ENCODE measurements at regions not wholly inside any gene's neighbourhood (a gene's known extent, or its start where the extent isn't known, plus 50 kb on each side); places are given as distances from the start of the nearest gene placed in this dataset.

- no peaks in the 10 kb centered on the region for H3K36me3 ChIP-seq (ENCODE audit: insufficient read depth)
- H3K4me2 ChIP-seq: no peak overlapping the region
- H4K20me1 ChIP-seq (ENCODE audit: insufficient read depth): no peaks in the 10 kb centered on the region
- no peak for TF ChIP-seq CTCF (conservative IDR thresholded peaks at IDR 0.05; ENCODE audit: low read depth, low read length)
- no peak overlapping the region for H2AFZ ChIP-seq (ENCODE audit: low read depth)
- no peaks in the 10 kb centered on the region for H3K27me3 ChIP-seq (ENCODE audit: insufficient read depth, low read depth)
- H3K79me2 ChIP-seq (ENCODE audit: insufficient read depth, low read depth): no peaks in the 10 kb centered on the region
- H3K9ac ChIP-seq: no peak overlapping the region
- H3K27ac ChIP-seq: no peak overlapping the region
- H3K4me3 ChIP-seq (IDR thresholded peaks at IDR 0.05; ENCODE audit: insufficient read depth, low read depth, low read length): no peak overlapping the region
- no peaks in the 10 kb centered on the region for H3K4me1 ChIP-seq (ENCODE audit: low read depth, poor library complexity, severe bottlenecking)
These were observed 442.6 kb downstream of the GXYLT1 start for GRCh38 chr12:41701943-41702601.

GRCh38 chr12:41700940-41701339 is 443.7 kb downstream of the GXYLT1 start:
- no peaks in the 10 kb centered on the region for H4K20me1 ChIP-seq (ENCODE audit: insufficient read depth)

GRCh38 chr12:41699658-41700057 is 445.0 kb downstream of the GXYLT1 start:
- Histone ChIP-seq H3K9ac (no peak overlapping the region), H2AFZ (ENCODE audit: low read depth) (no peak overlapping the region), H4K20me1 (ENCODE audit: insufficient read depth) (no peaks in the 10 kb centered on the region), H3K4me1 (ENCODE audit: low read depth, poor library complexity, severe bottlenecking) (no peaks in the 10 kb centered on the region), H3K36me3 (ENCODE audit: insufficient read depth) (no peaks in the 10 kb centered on the region), H3K27me3 (ENCODE audit: insufficient read depth, low read depth) (no peaks in the 10 kb centered on the region), H3K4me2 (no peak overlapping the region), H3K4me3 (IDR thresholded peaks at IDR 0.05; ENCODE audit: insufficient read depth, low read depth, low read length) (no peak overlapping the region), H3K27ac (no peak overlapping the region), H3K79me2 (ENCODE audit: insufficient read depth, low read depth) (no peaks in the 10 kb centered on the region)
- TF ChIP-seq CTCF (conservative IDR thresholded peaks at IDR 0.05; ENCODE audit: low read depth, low read length): no peak

More at GRCh38 chr12:41700940-41701339, 443.7 kb downstream of the GXYLT1 start:
- no peaks in the 10 kb centered on the region for H3K79me2 ChIP-seq (ENCODE audit: insufficient read depth, low read depth)
- no peaks in the 10 kb centered on the region for H3K27me3 ChIP-seq (ENCODE audit: insufficient read depth, low read depth)
- no peak overlapping the region for H3K9ac ChIP-seq
- H2AFZ ChIP-seq (ENCODE audit: low read depth): no peak overlapping the region
- no peak for TF ChIP-seq CTCF (conservative IDR thresholded peaks at IDR 0.05; ENCODE audit: low read depth, low read length)
- no peaks in the 10 kb centered on the region for H3K4me1 ChIP-seq (ENCODE audit: low read depth, poor library complexity, severe bottlenecking)
- no peak overlapping the region for H3K4me2 ChIP-seq
- no peak overlapping the region for H3K27ac ChIP-seq
- no peaks in the 10 kb centered on the region for H3K36me3 ChIP-seq (ENCODE audit: insufficient read depth)
- no peak overlapping the region for H3K4me3 ChIP-seq (IDR thresholded peaks at IDR 0.05; ENCODE audit: insufficient read depth, low read depth, low read length)

GRCh38 chr12:41697161-41697560 is 447.5 kb downstream of the GXYLT1 start:
- TF ChIP-seq CTCF (conservative IDR thresholded peaks at IDR 0.05; ENCODE audit: low read depth, low read length): no peak
- Histone ChIP-seq H3K27ac (no peak overlapping the region), H3K36me3 (ENCODE audit: insufficient read depth) (no peaks in the 10 kb centered on the region), H4K20me1 (ENCODE audit: insufficient read depth) (no peaks in the 10 kb centered on the region), H3K27me3 (ENCODE audit: insufficient read depth, low read depth) (no peaks in the 10 kb centered on the region), H3K4me2 (no peak overlapping the region), H3K79me2 (ENCODE audit: insufficient read depth, low read depth) (no peaks in the 10 kb centered on the region), H3K9ac (no peak overlapping the region), H2AFZ (ENCODE audit: low read depth) (no peak overlapping the region), H3K4me3 (IDR thresholded peaks at IDR 0.05; ENCODE audit: insufficient read depth, low read depth, low read length) (no peak overlapping the region), H3K4me1 (ENCODE audit: low read depth, poor library complexity, severe bottlenecking) (no peaks in the 10 kb centered on the region)
